HEK293 (cell line): ENCODE measurements at regions not wholly inside any gene's neighbourhood (a gene's known extent, or its start where the extent isn't known, plus 50 kb on each side); places are given as distances from the start of the nearest gene placed in this dataset.

Experiments used
- CTCF ChIP-seq: fragments of 450-650 bp; formaldehyde crosslinking; IDR thresholded peaks from 2 replicates; pipeline ENCODE4 v1.5.1; 2016; ENCODE audit warnings: missing biosample characterization, missing genetic modification characterization
- GLIS1 ChIP-seq: fragments of 450-650 bp; formaldehyde crosslinking; IDR thresholded peaks from 2 replicates; pipeline ENCODE4 v1.5.1; 2016; ENCODE audit warnings: missing biosample characterization, missing genetic modification characterization
- ZBTB21 ChIP-seq: fragments of 450-650 bp; formaldehyde crosslinking; IDR thresholded peaks from 2 replicates; pipeline ENCODE4 v1.5.1; 2017; ENCODE audit warnings: missing biosample characterization, missing genetic modification characterization
- ZFP41 ChIP-seq: fragments of 450-650 bp; formaldehyde crosslinking; IDR thresholded peaks from 2 replicates; pipeline ENCODE4 v1.5.1; 2016; ENCODE audit warnings: missing biosample characterization, missing genetic modification characterization, borderline replicate concordance
- ZNF114 ChIP-seq: fragments of 450-650 bp; formaldehyde crosslinking; IDR thresholded peaks from 2 replicates; pipeline ENCODE4 v1.5.0; 2017; ENCODE audit warnings: missing biosample characterization, missing genetic modification characterization
- ZNF133 ChIP-seq: fragments of 450-650 bp; formaldehyde crosslinking; IDR thresholded peaks from 2 replicates; pipeline ENCODE4 v1.5.1; 2016; ENCODE audit warnings: missing biosample characterization, missing genetic modification characterization
- ZNF146 ChIP-seq: fragments of 450-650 bp; formaldehyde crosslinking; IDR thresholded peaks from 2 replicates; pipeline ENCODE4 v1.5.1; 2016; ENCODE audit warnings: missing biosample characterization, missing genetic modification characterization
- ZNF48 ChIP-seq: fragments of 450-650 bp; formaldehyde crosslinking; IDR thresholded peaks from 2 replicates; pipeline ENCODE4 v1.5.1; 2016; ENCODE audit warnings: missing biosample characterization, missing genetic modification characterization
- ZNF777 ChIP-seq: fragments of 450-650 bp; formaldehyde crosslinking; IDR thresholded peaks from 2 replicates; pipeline ENCODE4 v1.5.1; 2017; ENCODE audit warnings: missing biosample characterization, missing genetic modification characterization, borderline replicate concordance
- ZNF830 ChIP-seq: fragments of 450-650 bp; IDR thresholded peaks from 2 replicates; pipeline ENCODE4 v1.5.0; 2018; ENCODE audit warnings: missing biosample characterization, missing genetic modification characterization, low read depth, mild to moderate bottlenecking, moderate library complexity

DNA sequence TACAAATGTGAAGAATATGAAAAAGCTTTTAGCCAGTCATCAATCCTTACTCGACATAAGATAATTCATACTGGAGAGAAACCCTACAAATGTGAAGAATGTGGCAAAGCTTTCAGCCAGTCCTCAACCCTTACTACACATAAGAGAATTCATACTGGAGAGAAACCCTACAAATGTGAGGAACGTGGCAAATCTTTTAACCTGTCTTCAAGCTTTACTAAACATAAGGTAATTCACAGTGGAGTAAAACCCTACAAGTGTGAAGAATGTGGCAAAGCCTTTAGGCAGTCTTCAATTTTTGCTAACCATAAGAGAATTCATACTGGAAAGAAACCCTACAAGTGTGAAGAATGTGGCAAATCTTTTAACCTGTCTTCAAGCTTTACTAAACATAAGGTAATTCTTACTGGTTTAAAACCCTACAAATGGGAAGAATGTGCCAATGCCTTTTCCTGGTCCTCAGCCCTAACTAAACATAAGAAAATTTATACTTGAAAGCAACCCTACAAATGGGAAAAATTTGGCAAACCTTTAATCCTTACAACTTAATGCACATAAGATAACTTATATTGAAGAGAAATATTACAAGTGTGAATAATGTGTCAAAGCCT, 74.1 kb upstream of the ZNF681 start:
- TF ChIP-seq CTCF: no peak
- TF ChIP-seq ZNF830: no peak
- no peak for TF ChIP-seq ZBTB21
- no peak for TF ChIP-seq ZFP41 (tag by site-specific recombination)
- no peak for TF ChIP-seq ZNF48
- TF ChIP-seq ZNF777: no peak
- no peak for TF ChIP-seq ZNF114 (tag by site-specific recombination)
- no peak for TF ChIP-seq ZNF146 (tag by site-specific recombination)
- TF ChIP-seq ZNF133 (tag by site-specific recombination): no peak
- TF ChIP-seq GLIS1: no peak
